ENCODE measurements at regions not wholly inside any gene's neighbourhood (a gene's known extent, or its start where the extent isn't known, plus 50 kb on each side); places are given as distances from the start of the nearest gene placed in this dataset.

DNA sequence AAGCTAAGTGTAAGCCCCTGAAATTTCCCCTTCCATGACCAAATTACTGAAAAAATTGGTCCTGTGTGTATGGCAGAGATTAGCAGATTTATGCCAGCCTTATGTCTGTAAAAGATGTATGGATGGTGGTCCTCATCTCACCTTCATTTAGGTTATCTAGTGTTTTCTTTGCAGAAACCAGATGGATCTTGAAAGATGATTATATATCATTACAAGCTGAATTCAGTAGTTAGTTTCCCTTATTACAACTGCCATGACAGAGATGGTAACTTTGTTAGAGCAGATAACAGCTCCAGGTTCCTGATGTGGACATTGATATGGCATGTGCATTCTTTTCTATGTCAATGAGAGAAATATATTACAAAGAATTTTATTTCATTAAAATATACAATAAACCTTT lies 1403.2 kb upstream of the CDH6 start:
- no peak for DNase-seq

DNA sequence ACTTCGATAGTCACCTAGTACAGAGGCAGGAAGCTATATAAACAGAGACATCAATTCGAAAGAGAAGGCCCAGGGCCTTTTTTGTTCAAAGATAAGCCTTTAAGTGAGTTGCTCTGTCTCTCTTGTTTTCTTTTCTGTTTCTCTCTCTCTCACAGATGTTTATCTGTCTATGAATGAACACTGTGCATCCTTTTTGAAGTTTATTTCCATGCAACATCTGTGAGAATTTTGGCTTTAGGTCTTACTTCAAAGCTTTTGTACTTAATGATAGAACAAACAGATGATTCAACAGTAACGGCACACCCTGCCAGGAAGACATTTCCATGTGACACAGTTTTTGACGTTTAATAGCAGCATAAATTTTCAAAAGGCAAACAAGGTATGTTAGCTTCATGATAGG lies 1413.1 kb upstream of the CDH6 start:
- no peak for DNase-seq

DNA sequence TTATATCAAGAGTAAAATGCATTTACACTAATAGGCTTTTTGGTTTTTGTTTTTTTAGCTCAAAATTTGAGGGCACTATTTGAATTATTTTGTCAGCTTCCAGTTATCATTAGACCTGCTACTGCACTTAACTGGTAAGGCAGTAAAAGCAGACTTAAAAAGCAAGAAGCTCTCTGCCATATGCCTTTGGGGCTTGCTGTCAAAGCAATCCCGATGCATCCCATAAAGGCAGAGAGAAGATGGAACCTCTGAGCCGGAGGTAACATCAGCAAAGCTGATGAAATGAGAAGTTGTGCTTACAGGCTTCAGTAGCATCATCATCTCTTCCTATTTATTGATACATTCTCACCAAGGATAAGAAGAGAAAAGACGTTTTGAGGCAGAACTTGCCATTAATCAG lies 1414.3 kb upstream of the CDH6 start:
- no peak for DNase-seq

DNA sequence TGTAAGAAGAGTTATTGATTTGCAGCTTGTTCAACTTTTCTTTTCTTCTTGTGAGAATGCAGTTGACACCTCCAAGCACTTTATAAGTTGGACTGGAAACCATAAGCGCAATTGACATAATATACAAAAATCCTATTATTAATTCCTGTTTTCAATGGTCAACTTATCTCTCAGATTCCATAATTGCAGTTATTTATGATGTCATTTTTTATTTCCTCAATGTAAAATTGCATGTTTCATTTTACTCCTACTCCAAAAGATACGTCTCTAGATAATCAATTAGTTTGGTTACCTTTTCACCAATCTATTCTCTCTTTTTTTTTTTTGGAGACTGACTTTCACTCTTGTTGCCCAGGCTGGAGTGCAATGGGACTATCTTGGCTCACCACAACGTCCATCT lies 1416.1 kb upstream of the CDH6 start:
- DNase-seq, result no peak

DNA sequence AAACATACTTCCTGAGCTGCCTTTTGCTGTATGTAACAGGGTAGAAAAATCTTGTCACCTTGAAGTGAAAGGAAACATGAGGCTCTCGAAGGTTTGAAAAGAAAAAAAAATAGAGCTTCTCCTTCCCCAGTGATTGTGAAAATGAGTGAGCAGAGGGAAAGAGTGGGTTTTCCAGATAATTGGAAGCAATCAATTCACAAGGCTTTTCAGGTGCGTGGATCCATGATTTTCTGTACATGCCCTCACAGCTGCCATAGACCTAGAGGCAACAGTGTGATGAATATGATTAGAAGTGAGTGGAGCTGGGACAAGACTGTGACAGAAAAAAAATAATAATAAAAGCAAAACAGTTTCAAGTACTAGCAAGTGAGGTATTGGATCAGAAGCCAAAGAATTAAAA lies 1422.5 kb upstream of the CDH6 start:
- DNase-seq, result no peak

DNA sequence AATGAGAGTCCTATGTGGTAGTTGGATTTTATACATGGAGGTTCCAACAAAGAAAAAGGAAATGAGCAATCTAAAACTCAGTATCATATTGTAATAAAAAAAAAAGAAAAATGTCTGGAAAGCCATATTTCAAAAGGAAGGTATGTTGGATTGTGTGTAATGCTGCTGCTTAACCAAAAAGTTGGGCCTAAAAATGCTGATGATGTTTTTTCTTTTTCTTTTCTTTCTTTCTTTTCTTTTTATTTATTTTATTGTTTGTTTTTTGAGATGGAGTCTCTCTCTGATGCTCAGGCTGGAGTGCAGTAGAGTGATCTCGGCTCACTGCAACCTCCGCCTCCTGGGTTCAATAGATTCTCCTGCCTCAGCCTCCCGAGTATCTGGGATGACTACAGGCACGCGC lies 1424.0 kb upstream of the CDH6 start:
- no peak for DNase-seq

DNA sequence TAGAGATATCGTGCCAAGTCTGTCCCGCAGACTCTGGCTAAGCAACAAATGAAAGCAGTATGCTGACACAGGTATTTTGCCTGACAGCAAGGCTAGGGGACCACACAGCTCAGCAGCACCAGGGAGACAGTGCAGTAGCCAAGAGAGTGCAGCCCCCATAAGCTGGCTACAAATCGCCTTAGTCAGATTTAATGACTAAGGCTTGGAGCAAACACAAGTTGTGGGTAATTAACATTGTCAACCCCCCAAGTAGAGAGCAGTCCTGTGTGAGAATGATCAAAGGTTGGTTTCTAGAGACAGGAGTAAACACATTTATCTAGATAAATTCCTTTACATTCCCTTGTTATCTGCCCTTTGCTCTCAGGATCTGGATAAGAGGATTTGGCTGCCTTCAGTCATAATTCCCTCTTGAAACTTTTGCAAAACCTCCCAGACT lies 1434.5 kb upstream of the CDH6 start:
- no peak for DNase-seq

DNA sequence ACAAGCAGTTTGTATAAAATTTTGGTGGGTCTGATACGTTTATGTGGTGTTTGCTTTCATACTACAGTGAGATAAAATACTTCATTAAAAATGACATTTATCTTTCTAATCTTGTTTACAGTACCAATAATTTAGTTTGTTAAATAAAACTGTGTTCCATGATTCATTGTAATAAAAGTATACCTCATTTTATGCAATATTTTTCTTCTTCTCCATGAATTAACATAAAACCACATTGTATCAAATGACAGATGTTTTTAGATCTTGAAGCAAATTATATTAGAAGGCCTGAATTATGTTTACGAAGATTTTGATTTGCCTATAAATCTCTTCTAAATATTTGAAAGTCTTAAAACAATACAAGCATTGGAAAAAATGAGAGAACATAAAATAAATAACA lies 1443.0 kb upstream of the CDH6 start:
- no peak for DNase-seq

DNA sequence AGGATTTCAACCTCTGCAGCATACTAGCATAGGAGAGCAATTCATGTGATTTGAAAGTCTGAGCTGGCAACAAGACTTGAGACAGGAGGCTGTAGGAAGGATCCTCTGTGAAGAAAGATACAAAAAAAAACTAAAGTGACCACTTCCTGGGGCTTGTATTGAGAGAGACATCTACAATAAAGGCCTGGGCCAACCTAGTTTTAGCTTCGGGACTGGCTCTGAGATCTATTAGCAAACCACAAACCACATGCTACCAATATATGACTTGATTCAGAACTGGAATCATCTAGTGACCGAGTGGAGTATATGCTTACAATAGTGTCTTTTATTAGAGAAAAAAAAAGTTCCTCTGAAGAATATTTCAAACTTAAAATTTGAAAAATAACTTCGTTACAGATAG lies 1448.9 kb upstream of the CDH6 start:
- no peak for DNase-seq

DNA sequence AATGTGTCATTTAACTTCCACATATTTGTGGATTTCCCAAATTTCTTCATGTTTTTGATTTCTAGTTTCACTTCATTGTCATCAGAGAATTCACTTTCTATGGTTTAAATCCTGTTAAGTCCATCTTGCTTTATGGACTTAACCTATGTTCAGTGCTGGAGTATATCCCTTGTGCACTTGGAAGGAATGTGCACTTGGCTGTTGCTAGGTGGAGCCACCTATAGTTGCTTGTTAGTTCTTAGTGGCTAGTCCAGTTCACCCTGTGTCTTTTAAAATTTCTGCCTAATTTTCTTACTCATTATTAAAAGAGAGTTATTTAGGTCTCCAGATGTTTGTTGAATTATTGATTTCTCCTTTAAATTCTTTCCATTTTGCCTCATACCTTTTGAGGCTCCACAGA lies 1472.5 kb upstream of the CDH6 start:
- DNase-seq, result no peak

DNA sequence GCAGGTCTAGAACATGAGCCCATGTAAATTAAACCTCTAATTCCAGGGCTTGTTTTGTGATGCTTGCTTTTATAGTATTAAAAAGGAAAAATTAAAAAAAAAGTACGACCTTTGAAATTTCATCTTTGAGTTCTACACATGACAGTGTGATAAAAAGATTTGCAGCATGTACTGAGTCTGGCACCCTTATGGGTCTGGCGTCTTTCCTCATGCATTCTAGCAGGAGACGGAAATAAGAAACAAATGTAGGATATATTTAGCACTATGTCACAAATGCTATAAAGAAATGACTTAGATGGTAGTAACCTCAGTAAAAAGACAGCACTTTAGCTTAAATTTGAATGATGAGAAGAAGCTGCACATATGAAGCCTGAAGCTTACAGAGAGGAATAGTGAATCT lies 1474.3 kb upstream of the CDH6 start:
- DNase-seq, result no peak

DNA sequence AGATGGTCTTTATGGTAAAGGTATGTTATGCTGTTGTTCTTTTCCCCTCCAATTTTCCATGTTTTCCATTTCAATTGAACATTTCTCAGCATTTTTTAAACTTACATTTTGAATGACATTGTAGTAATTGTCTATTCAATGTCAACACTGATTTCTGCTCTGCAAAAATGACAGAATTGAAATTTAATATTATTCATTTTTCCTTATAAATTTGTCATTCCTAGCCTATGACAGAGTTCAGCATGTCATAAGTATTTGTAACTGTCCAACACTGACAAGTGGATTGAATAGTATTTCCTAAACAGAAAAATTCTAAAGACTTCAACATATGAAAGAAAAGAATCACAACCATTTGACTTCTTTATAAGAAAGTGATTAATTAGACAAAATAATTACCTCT lies 1478.3 kb upstream of the CDH6 start:
- DNase-seq, result no peak

DNA sequence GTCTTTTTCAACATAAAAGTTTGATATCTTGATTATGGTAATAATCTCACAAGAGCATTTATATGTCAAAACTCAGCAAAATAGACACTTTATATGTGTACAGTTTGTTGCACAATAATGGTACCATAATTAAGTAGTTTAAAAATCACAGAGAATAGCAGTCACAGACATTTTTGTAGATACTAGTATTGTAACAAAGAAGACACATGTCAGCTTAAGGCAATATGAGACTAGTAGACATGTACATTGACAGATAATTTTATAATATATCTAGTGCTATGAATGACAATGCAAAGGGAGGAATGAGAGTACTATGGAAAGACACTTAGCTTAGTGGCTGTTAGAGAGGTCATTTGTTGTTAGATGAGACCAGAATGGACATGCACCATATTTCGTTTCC lies 1490.6 kb upstream of the CDH6 start:
- DNase-seq, result no peak

DNA sequence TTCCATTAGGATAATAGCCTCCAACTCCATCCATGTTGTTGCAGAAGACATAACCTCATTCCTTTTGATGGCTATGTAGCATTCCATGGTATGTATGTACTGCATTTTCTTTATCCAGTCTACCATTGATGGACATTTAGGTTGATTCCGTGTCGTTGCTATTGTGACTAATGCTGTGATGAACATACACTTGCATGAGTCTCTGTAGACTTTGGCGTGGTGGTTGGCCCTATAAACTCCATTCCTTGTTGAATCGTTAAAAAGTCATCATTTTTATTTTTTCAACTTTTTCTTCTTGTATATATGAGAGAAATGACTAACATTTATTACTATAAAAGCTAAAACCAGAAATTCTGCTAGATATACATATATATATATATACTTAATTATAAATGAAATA lies 1491.9 kb upstream of the CDH6 start:
- no peak for DNase-seq

DNA sequence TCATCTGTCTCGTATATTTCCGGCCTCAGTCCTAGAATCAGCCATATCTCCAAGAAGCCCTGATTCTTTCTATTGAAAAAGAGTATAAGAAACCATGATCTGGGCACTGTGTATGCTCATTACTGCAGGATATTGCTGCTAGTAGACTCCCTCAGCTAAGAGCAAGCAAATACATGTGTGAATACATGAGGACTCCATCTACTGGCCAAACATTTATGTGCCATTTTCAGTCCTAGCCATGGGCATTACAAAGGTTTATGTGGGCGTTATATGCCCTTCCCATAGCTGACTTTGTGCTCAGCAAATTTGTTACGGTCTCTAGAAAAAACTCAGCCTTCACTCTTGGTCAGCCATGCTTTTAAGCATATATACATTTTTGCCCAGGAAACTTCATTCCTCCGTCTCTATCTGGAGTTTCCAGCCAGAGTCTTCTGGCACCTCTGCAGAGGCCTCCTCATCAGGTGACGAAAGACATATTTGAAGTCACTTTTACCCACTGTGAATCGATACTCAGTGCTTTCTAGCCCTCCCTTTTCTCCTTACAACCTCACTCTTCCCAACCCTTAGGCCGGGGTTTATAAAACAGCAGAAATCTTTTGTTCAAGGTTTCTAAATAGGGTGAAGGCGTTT lies 1495.6 kb upstream of the CDH6 start:
- DNase-seq, result no peak

DNA sequence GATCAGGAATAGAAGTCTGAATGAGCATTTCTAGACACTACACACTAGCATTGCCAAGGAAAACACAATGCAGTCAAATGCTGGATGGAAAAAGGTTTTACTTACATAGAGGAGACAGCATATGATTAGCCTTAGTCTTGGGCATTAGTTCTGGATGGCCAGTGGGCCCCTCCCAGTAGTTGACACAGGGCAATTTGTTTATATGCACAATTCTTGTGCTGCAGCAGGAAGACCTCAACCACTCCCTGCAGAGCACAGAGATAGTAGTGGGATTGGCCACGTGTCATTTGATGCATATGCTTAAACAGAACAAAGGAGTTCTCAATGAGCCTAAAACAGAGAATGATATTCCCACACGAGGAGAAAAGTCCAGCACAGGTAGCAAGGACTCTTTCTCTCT lies 1496.2 kb upstream of the CDH6 start:
- DNase-seq, result no peak

DNA sequence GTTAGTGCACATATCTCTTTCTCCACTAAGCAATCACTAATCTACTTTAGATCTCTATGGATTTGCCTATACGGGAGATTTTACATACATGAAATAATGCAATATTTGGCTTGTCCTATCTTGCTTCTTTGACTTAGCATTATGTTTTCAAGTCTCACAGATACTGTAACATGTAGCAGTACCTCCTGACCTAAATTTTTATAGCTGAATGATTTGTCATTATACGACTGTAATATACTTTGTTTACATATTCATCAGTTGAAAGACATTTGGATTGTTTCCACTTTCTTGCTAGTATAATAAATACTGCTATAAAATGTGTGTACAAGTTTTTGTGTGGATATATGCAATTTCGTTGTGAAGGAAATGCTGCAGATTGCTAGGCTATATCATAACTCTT lies 1520.8 kb upstream of the CDH6 start:
- no peak for DNase-seq

DNA sequence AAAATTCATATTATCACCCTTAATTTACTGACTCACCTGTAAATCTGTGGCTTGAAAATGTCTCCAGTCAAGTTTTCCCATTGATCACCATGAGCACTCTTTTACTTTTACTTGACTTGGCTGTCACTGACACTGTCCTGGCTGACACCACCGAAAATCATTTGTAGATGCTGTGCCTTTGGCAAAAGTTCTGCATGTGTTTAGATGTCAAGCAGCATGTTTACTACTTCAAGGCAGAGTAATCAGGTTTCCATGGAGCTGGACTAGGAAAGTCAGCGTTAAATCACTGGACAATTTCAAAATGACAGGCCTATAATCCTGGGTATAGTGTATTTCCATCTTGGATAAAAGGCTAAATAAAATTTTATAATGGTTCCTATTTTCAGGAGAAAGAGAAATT lies 1530.6 kb upstream of the CDH6 start:
- DNase-seq, result no peak

DNA sequence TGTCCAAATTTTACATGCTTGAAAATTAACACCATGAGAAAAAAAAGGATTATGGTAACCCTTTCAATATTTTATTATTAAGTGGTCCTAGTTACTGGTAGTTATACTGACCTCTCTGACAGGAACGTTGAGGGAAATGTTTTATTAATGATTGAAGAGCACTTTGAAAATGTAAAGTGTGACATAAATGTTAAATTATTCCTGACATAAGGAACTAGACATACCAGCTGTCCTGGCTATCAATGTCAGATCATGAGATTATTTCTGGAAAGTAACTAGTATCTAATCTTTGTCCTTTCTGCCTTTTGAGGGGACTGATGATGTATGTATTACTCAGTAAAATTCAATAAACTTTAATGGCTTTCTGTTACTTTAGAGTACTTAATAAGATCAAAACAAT lies 1538.5 kb upstream of the CDH6 start:
- no peak for DNase-seq

DNA sequence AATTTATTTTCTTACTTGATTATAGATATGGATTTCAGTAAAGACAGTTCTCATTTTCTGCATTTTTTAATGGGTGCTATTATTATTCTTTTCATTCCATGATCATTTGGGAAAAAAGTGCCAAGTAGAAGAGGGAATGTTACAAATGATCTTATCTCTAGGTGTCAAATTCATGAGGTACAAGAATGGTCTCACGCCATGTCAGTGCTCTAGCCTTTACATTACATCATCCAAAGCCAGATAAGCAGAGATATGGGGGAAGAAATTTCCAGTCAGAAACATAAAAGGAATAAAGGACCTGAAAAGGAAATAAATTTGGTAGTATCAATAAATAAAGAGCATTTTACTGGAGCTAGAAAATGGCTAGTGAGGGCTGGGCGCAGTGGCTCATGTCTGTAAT lies 1544.2 kb upstream of the CDH6 start:
- DNase-seq, result no peak

DNA sequence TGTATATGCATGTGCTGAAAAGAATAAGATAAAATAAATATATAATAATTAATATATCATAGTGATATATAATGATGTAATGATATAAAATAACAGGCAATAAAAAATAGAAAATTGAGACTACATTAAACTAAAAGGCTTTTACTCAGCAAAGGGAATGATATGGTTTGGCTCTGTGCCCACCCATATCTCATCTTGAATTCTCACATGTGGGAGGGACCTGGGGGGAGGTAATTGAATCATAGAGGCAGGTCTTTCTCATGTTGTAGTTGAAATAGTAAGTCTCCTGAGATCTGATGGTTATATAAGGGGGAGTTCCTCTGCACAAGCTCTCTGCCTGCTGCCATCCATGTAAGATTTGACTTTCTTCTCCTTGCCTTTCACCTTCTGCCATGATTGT lies 1550.9 kb upstream of the CDH6 start:
- DNase-seq, result no peak

DNA sequence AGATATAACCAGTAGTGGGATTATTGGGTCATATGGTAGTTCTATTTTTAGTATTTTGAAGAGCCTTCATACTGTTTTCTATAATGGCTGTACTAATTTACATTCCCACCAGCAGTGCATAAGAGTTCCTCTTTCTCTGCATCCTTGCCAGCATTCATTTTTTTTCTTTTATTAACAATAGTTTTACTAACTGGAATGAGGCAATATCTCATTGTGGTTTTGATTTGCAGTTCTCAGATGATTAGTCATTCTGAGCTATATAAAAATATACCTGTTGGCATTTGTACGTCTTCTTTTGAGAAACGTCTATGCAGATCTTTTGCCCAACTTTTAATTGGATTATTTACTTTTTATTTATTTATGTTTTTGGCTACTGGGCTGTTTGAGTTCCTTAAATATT lies 1579.3 kb upstream of the CDH6 start:
- DNase-seq, result no peak

DNA sequence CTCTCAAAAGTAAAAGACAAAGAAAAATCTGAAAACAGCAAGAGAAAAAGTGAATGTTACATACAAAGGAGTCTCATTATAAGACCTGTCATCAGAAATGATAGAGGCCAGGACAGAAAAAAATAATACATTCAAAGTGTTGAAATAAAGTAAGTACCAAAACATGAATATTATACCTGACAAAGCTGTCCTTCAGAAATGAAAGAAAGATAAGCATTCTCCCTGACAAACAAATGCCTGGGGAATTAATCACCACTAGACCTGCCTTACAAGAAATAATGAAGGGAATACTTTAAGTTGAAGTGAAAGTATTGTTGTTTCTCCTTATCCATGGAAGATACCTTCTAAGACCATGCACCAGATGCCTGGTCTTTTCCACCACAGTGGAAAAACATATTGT lies 1605.2 kb upstream of the CDH6 start:
- DNase-seq, result no peak

DNA sequence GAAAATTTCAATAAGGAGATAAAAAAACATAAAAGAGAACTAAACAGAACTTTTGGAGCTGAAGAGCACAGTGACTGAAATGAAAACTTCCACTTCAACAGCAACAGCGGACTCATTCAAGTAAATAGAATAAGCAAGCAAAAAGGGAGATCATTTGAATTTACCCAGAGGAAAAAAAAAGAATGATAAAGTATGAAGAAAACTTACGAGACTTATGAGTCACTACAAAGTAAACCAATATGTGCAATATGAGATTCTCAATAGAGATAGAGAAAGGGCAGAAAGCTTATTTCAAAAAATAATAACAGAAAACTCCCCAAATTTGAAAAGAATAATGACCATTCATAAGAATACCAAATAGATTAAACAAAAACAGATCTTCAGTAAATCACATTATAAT lies 1605.7 kb upstream of the CDH6 start:
- no peak for DNase-seq

DNA sequence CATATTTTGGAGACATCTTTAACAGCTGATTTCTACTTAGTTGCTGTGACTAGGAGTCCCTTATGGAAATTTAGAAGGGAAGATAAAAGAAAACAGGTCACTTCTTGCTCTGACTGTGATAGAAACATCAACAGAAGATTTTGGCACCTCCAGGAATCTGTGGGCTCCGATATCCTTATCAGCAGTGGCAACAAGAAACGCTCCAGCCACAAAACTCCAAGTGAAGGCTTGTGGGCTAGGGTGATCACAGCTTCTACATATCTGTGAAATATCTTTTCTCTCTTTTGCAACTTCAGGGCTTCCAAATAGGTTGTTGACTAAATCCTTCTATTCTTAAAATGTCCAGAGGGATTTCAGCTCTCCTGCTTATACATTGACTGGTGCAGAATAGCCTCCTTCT lies 1625.5 kb upstream of the CDH6 start:
- DNase-seq, result no peak

DNA sequence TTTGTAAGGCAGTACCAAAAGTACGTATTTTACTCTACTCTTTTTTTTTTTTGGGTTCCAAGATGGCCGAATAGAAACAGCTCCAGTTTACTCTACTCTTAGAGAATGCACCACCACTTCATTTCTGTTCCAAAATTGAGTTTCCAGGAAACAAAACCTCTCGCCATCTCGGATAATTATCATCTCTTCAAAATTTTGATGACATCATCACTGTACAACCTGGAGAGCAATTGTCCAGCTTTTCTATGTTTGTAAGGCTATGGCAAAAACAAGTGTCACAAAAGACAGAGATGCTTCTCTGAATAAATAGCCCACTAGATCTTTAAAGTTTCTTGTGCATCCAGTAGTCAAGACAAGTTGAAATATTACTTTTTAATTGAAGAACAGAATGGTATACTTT lies 1631.9 kb upstream of the CDH6 start:
- no peak for DNase-seq
